Ascending aorta (tissue), 2 donors: ENCODE measurements at regions not wholly inside any gene's neighbourhood (a gene's known extent, or its start where the extent isn't known, plus 50 kb on each side); places are given as distances from the start of the nearest gene placed in this dataset.

Experiments used
- DNase-seq, 2 donors: peaks; one replicate each; pipeline ENCODE4 v3.0.0-alpha.2; 2019; ENCODE audit warnings: low spot score in 2 of 2
- H3K27ac ChIP-seq, 2 donors: fragments of 200-600 bp; sonication (generic); one replicate each; pipeline ENCODE4 v1.5.1; 2016 to 2017; ENCODE audit warnings: mild to moderate bottlenecking in 1 of 2
- H3K27me3 ChIP-seq: fragments of 200-600 bp; sonication (generic); one replicate; pipeline ENCODE4 v1.5.1; 2017
- H3K36me3 ChIP-seq, 2 donors: fragments of 200-600 bp; sonication (generic); one replicate each; pipeline ENCODE4 v1.5.1; 2016
- H3K4me1 ChIP-seq, 2 donors: fragments of 200-600 bp; sonication (generic); one replicate each; pipeline ENCODE4 v1.5.1; 2016 to 2017; ENCODE audit warnings: mild to moderate bottlenecking in 1 of 2
- H3K4me3 ChIP-seq, 2 donors: fragments of 200-600 bp; sonication (generic); one replicate each; pipeline ENCODE4 v1.5.1; 2016 to 2017; ENCODE audit warnings: mild to moderate bottlenecking in 1 of 2
- H3K9me3 ChIP-seq, 2 donors: fragments of 200-600 bp; sonication (generic); one replicate each; pipeline ENCODE4 v1.5.1; 2016
- intact Hi-C: fragments of 100-400 bp; cut with DNase I; formaldehyde crosslinking; loops from one replicate; pipeline ENCODE4 v1.15.1; 2023
- TF ChIP-seq, protein P1 (sequence below), 3 experiments: fragments of 200-600 bp in 2 of 3; fragments of 450-650 bp in 1 of 3; sonication (generic) in 2 of 3; IDR thresholded peaks; one replicate each; pipeline ENCODE4 v1.5.1; 2016 to 2019; ENCODE audit warnings: antibody characterized with exemption in 3 of 3, mild to moderate bottlenecking in 1 of 3, moderate library complexity in 1 of 3

DNA sequence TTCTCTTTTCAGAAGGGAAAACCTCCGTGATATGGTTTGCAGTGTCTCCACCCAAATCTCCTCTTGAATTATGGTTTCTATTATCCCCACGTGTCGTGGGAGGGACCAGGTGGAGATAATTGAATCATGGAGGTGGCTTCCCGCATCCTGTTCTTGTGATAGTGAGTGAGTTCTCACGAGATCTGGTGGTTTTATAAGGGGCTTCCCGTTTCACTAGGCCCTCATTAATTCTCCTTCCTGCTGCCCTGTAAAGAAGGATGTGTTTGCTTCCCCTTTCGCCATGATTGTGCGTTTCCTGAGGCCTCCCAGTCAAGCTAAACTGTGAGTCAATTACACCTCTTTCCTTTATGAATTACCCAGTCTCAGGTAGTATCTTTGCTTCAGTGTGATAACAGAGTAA lies 692.7 kb upstream of the GRM7 start:
- DNase-seq = no peak
- intact Hi-C loops = no loop called here
- Histone ChIP-seq H3K4me1 (no peaks in the 10 kb centered on the region), H3K27ac (no peak overlapping the region), H3K36me3 (no peaks in the 10 kb centered on the region), H3K4me3 (no peak overlapping the region), H3K27me3 (no peaks in the 10 kb centered on the region), H3K9me3 (no peaks in the 10 kb centered on the region)
- TF ChIP-seq, protein P1, sequence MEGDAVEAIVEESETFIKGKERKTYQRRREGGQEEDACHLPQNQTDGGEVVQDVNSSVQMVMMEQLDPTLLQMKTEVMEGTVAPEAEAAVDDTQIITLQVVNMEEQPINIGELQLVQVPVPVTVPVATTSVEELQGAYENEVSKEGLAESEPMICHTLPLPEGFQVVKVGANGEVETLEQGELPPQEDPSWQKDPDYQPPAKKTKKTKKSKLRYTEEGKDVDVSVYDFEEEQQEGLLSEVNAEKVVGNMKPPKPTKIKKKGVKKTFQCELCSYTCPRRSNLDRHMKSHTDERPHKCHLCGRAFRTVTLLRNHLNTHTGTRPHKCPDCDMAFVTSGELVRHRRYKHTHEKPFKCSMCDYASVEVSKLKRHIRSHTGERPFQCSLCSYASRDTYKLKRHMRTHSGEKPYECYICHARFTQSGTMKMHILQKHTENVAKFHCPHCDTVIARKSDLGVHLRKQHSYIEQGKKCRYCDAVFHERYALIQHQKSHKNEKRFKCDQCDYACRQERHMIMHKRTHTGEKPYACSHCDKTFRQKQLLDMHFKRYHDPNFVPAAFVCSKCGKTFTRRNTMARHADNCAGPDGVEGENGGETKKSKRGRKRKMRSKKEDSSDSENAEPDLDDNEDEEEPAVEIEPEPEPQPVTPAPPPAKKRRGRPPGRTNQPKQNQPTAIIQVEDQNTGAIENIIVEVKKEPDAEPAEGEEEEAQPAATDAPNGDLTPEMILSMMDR (IDR thresholded peaks at IDR 0.05) = no peak

DNA sequence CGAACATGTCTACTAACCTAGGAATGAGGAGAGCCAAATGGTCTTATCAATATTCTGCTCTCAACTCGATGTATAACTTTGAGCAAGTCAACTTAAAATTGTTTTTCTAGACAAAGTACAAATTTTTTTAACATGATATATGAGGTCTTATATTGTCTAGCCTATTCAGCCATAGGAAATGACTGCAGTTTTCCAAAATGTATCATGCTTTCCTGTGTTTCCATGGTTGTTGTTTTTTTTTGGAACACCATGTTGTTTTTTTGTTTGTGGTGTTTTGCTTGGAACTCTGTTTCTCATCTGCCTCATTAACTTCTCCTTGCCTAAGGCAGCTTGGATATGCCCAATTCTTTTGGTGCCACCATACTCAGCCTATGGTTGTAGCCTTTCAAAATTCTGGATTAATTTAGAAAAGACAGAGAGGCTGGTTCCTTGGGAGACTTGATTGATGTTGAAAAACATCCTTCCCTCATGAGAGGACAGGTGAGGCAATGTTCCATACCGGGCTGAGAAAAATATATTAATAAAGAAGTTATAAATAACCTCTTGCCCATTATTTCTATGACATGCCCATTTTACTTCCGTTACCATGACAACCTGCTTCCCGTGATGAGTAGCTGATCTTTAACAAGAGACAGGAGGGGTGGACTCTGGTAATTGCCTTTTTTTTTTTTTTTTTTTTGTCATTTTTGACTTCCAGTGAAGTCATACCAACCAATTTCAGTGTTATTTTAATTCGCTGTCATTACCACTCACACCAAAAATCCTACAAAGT lies 687.9 kb upstream of the GRM7 start:
- DNase-seq = no peak
- H3K27me3 ChIP-seq = no peaks in the 10 kb centered on the region
- intact Hi-C loops = no loop called here
- no peaks in the 10 kb centered on the region for H3K36me3 ChIP-seq
- H3K27ac ChIP-seq = no peak overlapping the region
- no peaks in the 10 kb centered on the region for H3K9me3 ChIP-seq
- H3K4me3 ChIP-seq = no peak overlapping the region
- H3K4me1 ChIP-seq = no peaks in the 10 kb centered on the region
- TF ChIP-seq, protein P1 (IDR thresholded peaks at IDR 0.05) = no peak

DNA sequence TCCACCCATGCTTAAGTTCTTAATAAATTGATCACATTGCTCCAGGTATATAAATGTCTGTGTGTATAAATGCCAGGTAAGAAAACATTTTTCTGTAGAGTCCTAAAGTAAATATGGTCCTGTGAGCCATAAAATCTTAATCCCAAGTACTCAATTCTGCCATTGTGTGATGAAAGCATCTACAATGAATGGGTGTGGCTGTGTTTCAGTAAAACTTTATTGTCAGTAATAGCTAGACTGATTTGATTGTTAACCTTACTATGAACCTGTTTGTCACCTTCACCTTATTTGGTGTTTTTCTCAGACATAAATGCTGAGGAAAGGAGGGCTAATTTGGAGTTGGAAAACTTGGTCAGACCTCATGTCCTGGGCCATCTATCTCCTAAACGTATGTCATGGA lies 683.5 kb upstream of the GRM7 start:
- DNase-seq = no peak
- TF ChIP-seq, protein P1 (IDR thresholded peaks at IDR 0.05) = no peak
- no peaks in the 10 kb centered on the region for H3K4me1 ChIP-seq

DNA sequence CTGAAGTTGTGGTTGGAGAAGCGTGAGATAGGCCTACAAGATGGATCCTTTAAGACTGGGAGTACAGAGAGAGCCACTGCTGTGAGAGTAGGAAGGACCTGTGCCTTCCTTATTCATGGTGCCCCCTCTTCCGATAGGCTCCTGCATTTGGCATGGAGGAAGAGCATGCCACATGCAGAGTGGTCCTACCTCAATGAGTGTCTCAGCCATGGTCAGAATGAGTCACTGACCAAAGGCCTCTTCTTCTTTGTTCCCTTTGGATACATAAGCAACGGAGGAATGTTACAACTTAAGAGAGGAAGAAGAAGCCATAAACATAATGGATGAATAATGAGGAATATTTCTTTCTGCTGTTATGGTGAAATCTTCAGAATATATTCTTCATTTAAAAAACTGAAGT lies 681.2 kb upstream of the GRM7 start:
- no peak for DNase-seq
- TF ChIP-seq, protein P1 (IDR thresholded peaks at IDR 0.05) = no peak
- H3K4me1 ChIP-seq = no peaks in the 10 kb centered on the region
- H3K4me3 ChIP-seq = no peak overlapping the region
- no peak overlapping the region for H3K27ac ChIP-seq
- H3K9me3 ChIP-seq = no peaks in the 10 kb centered on the region
- H3K27me3 ChIP-seq = no peaks in the 10 kb centered on the region
- intact Hi-C loops = no loop called here
- H3K36me3 ChIP-seq = no peaks in the 10 kb centered on the region

More for the DNA sequence above, 683.5 kb upstream of the GRM7 start:
- no peaks in the 10 kb centered on the region for H3K36me3 ChIP-seq
- H3K4me3 ChIP-seq = no peak overlapping the region
- H3K27me3 ChIP-seq = no peaks in the 10 kb centered on the region
- H3K27ac ChIP-seq = no peak overlapping the region
- intact Hi-C loops = no loop called here
- no peaks in the 10 kb centered on the region for H3K9me3 ChIP-seq

DNA sequence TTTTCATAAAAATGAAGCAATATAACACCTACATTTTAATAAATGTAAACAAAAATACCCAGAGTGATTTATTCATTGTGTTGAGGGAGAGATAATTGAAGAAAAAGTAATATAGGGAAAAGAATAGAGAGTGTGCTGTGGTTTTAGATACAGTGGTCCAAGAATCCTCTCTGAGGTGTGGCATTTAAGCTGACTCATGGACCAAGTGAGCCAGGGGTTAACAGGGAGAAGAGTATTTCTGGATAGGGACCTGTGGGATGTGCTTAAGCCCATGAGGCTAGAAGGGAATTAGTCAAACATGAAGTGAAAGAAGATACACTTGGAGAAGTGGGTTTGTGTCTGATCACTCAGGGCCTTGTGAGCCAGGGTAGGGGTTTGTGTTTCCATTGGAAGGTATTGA lies 680.7 kb upstream of the GRM7 start:
- Histone ChIP-seq H3K9me3 (no peaks in the 10 kb centered on the region), H3K27ac (no peak overlapping the region), H3K4me3 (no peak overlapping the region), H3K27me3 (no peaks in the 10 kb centered on the region), H3K36me3 (no peaks in the 10 kb centered on the region), H3K4me1 (no peaks in the 10 kb centered on the region)
- no peak for DNase-seq
- TF ChIP-seq, protein P1 (IDR thresholded peaks at IDR 0.05) = no peak
- intact Hi-C loops = no loop called here
